GM21723 (cell line): ENCODE measurements at regions not wholly inside any gene's neighbourhood (a gene's known extent, or its start where the extent isn't known, plus 50 kb on each side); places are given as distances from the start of the nearest gene placed in this dataset.

Experiments
- ATAC-seq: cut with Tn5 transposase; IDR thresholded peaks from one replicate; pipeline ENCODE4 v1.9.1; 2021; ENCODE audit warnings: mild to moderate bottlenecking, moderate library complexity; ENCODE audit not compliant: unreplicated experiment

GRCh38 chr10:94277450-94277849 lies 85.3 kb downstream of the NOC3L start:
- no peak for ATAC-seq

GRCh38 chr10:94279835-94280709 lies 82.7 kb downstream of the NOC3L start:
- peak; percentile 84 for ATAC-seq

GRCh38 chr10:94281654-94282053 lies 81.1 kb downstream of the NOC3L start:
- ATAC-seq: no peak

GRCh38 chr10:94282369-94282768 lies 80.4 kb downstream of the NOC3L start:
- ATAC-seq: no peak
